ENCODE measurements at regions not wholly inside any gene's neighbourhood (a gene's known extent, or its start where the extent isn't known, plus 50 kb on each side); places are given as distances from the start of the nearest gene placed in this dataset.

- Histone ChIP-seq H3K36me3 (ENCODE audit: control insufficient read depth in 1 of 2, insufficient read depth in 2 of 2, low read length in 2 of 2) (no peaks in the 10 kb centered on the region), H3K4me2 (ENCODE audit: low read length) (peak overlapping the region; percentile 76), H2AFZ (ENCODE audit: low read depth, low read length, poor library complexity, severe bottlenecking) (peak overlapping the region; percentile 57), H3K27ac (ENCODE audit: low read depth, low read length) (peak overlapping the region; percentile 58; the same call in 1 of the 2 replicates), H3K9me3 (ENCODE audit: control insufficient read depth in 1 of 2, insufficient read depth in 1 of 2, low read depth in 1 of 2, low read length in 2 of 2) (peaks cover 0 to 8% of the 10 kb centered on the region in 2 experiments; a peak in 1 of 4 replicates), H3K27me3 (ENCODE audit: insufficient read depth, low read length) (no peaks in the 10 kb centered on the region), H3K9ac (ENCODE audit: low read length) (peak overlapping the region; percentile 36; the same call in 1 of the 2 replicates), H3K79me2 (ENCODE audit: insufficient read depth, low read length) (no peaks in the 10 kb centered on the region), H3K4me1 (ENCODE audit: control insufficient read depth in 1 of 2, insufficient read depth in 2 of 2, low read length in 2 of 2) (peaks cover 0 to 26% of the 10 kb centered on the region in 2 experiments; a peak in 2 of 4 replicates), H3K9me2 (ENCODE audit: insufficient read depth) (no peaks in the 10 kb centered on the region), H3K4me3 (replicated peaks in 1 of 2; ENCODE audit: low read depth in 1 of 2, low read length in 2 of 2) (peak overlapping the region in 1 of 2 experiments; percentile 42; a peak in 2 of 4 replicates), H4K20me1 (ENCODE audit: insufficient read depth) (no peaks in the 10 kb centered on the region)
- ChIA-PET RAD21 (ENCODE audit: low non-redundant PET in 1 of 2, low total read pairs in 2 of 2, uncharacterized antibody in 2 of 2, unreplicated experiment in 2 of 2) (no interaction called here), POLR2A (no interaction called here), CTCF (interaction anchor here (1.8 kb wide), 1 partner anchor 21 kb away, joined by 5 read pairs; no protein-coding TSS in a partner anchor)
- intact Hi-C loops (cut with micrococcal nuclease): no loop called here
- no TSS peak for BruUV-seq (replicated peaks)
- ATAC-seq: peak; percentile 92
- DNase-seq (ENCODE audit: low read depth, low spot score): peak; percentile 86
- TF ChIP-seq TCF7L2 (IDR thresholded peaks at IDR 0.05; ENCODE audit: borderline replicate concordance, extremely low read depth, insufficient read depth, insufficient read length) (no peak), RAD21 (IDR thresholded peaks at IDR 0.05; ENCODE audit: low read depth) (peak; percentile 20; the same call in 1 of the 2 replicates), EZH2 (IDR thresholded peaks at IDR 0.05) (no peak), POLR2AphosphoS5 (IDR thresholded peaks at IDR 0.05; ENCODE audit: low read depth, low read length) (peak; percentile 68), EGR1 (IDR thresholded peaks at IDR 0.05; ENCODE audit: low read depth) (peak; percentile 30; the same call in 1 of the 2 replicates), SP1 (IDR thresholded peaks at IDR 0.05; ENCODE audit: low read depth) (peak; percentile 85), YY1 (IDR thresholded peaks at IDR 0.05; ENCODE audit: extremely low read depth, insufficient replicate concordance, low read depth, low read length) (no peak), FOSL1 (IDR thresholded peaks at IDR 0.05; ENCODE audit: low read depth) (peak; percentile 97), JUND (IDR thresholded peaks at IDR 0.05) (peak; percentile 91), CBX3 (IDR thresholded peaks at IDR 0.05; ENCODE audit: low read depth) (peak; percentile 68; the same call in 1 of the 2 replicates), MAX (IDR thresholded peaks at IDR 0.05) (no peak; the same call in 1 of the 2 replicates), SIN3A (IDR thresholded peaks at IDR 0.05; ENCODE audit: low read depth) (peak; percentile 63; the same call in 1 of the 2 replicates), CEBPB (IDR thresholded peaks at IDR 0.05; ENCODE audit: low read depth) (peak; percentile 56; the same call in 1 of the 2 replicates), ZFX (IDR thresholded peaks at IDR 0.05) (no peak), ZNF274 (IDR thresholded peaks at IDR 0.05; ENCODE audit: low read depth, low read length) (no peak), REST (IDR thresholded peaks at IDR 0.05; ENCODE audit: low read depth) (no peak), SRF (IDR thresholded peaks at IDR 0.05; ENCODE audit: low read depth) (peak; percentile 25; the same call in 1 of the 2 replicates)
Measured at GRCh38 chr6:135722679-135723078, 128.8 kb upstream of the PDE7B start.
